ENCODE measurements at regions not wholly inside any gene's neighbourhood (a gene's known extent, or its start where the extent isn't known, plus 50 kb on each side); places are given as distances from the start of the nearest gene placed in this dataset.
"Not testable (repeated sequence)": the region's sequence is repeated elsewhere in the genome, so short reads cannot be mapped to it uniquely, and the experiment has no call there.

GRCh38 chr4:132333724-132334047 lies 815.4 kb upstream of the PCDH10 start:
- Histone ChIP-seq H3K27me3 (ENCODE audit: control insufficient read depth, insufficient read depth, low read length) (no peaks in the 10 kb centered on the region), H3K36me3 (ENCODE audit: control insufficient read depth, insufficient read depth, low read length) (no peaks in the 10 kb centered on the region), H3K4me3 (ENCODE audit: low read depth, low read length) (no peak overlapping the region)
- ChIA-PET POLR2A (no interaction called here), CTCF (no interaction called here)
- peak; percentile 32 for DNase-seq (ENCODE audit: low read depth)
- TF ChIP-seq CTCF (IDR thresholded peaks at IDR 0.05; ENCODE audit: insufficient read depth, low read depth, low read length), result no peak

GRCh38 chr4:132334081-132334480 lies 815.0 kb upstream of the PCDH10 start:
- Histone ChIP-seq H3K36me3 (ENCODE audit: control insufficient read depth, insufficient read depth, low read length) (no peaks in the 10 kb centered on the region), H3K27me3 (ENCODE audit: control insufficient read depth, insufficient read depth, low read length) (no peaks in the 10 kb centered on the region), H3K4me3 (ENCODE audit: low read depth, low read length) (no peak overlapping the region)
- POLR2A ChIA-PET, result no interaction called here
- TF ChIP-seq CTCF (IDR thresholded peaks at IDR 0.05; ENCODE audit: insufficient read depth, low read depth, low read length), result no peak
- DNase-seq (ENCODE audit: low read depth), result no peak
- CTCF ChIA-PET, result no interaction called here

- no peak for DNase-seq (ENCODE audit: low read depth)
Measured at GRCh38 chr4:132344924-132345828, 803.9 kb upstream of the PCDH10 start.

GRCh38 chr4:132346016-132346415 lies 803.1 kb upstream of the PCDH10 start:
- POLR2A ChIA-PET, result no interaction called here
- CTCF ChIA-PET, result no interaction called here
- TF ChIP-seq CTCF (IDR thresholded peaks at IDR 0.05; ENCODE audit: insufficient read depth, low read depth, low read length), result no peak

More at GRCh38 chr4:132344924-132345828, 803.9 kb upstream of the PCDH10 start:
- H3K4me3 ChIP-seq (ENCODE audit: low read depth, low read length), result no peak overlapping the region
- POLR2A ChIA-PET, result no interaction called here
- CTCF ChIA-PET, result no interaction called here
- no peak for TF ChIP-seq CTCF (IDR thresholded peaks at IDR 0.05; ENCODE audit: insufficient read depth, low read depth, low read length)
- H3K36me3 ChIP-seq (ENCODE audit: control insufficient read depth, insufficient read depth, low read length), result no peaks in the 10 kb centered on the region
- H3K27me3 ChIP-seq (ENCODE audit: control insufficient read depth, insufficient read depth, low read length), result no peaks in the 10 kb centered on the region

GRCh38 chr4:132351606-132352005 lies 797.5 kb upstream of the PCDH10 start:
- H3K4me3 ChIP-seq (ENCODE audit: low read depth, low read length); H3K27me3 ChIP-seq (ENCODE audit: control insufficient read depth, insufficient read depth, low read length); CTCF ChIA-PET; H3K36me3 ChIP-seq (ENCODE audit: control insufficient read depth, insufficient read depth, low read length); POLR2A ChIA-PET; DNase-seq (ENCODE audit: low read depth): not testable (repeated sequence)

More at GRCh38 chr4:132346016-132346415, 803.1 kb upstream of the PCDH10 start:
- no peaks in the 10 kb centered on the region for H3K36me3 ChIP-seq (ENCODE audit: control insufficient read depth, insufficient read depth, low read length)
- H3K4me3 ChIP-seq (ENCODE audit: low read depth, low read length), result no peak overlapping the region
- DNase-seq (ENCODE audit: low read depth), result no peak
- no peaks in the 10 kb centered on the region for H3K27me3 ChIP-seq (ENCODE audit: control insufficient read depth, insufficient read depth, low read length)

- POLR2A ChIA-PET, result no interaction called here
- Histone ChIP-seq H3K36me3 (ENCODE audit: control insufficient read depth, insufficient read depth, low read length) (no peaks in the 10 kb centered on the region), H3K4me3 (ENCODE audit: low read depth, low read length) (no peak overlapping the region), H3K27me3 (ENCODE audit: control insufficient read depth, insufficient read depth, low read length) (no peaks in the 10 kb centered on the region)
- no peak for DNase-seq (ENCODE audit: low read depth)
- no peak for TF ChIP-seq CTCF (IDR thresholded peaks at IDR 0.05; ENCODE audit: insufficient read depth, low read depth, low read length)
- CTCF ChIA-PET, result no interaction called here
Measured at GRCh38 chr4:132382243-132382642, 766.9 kb upstream of the PCDH10 start.
